GM13977 (cell line): ENCODE measurements at regions not wholly inside any gene's neighbourhood (a gene's known extent, or its start where the extent isn't known, plus 50 kb on each side); places are given as distances from the start of the nearest gene placed in this dataset.

ENCODE experiments used
- DNase-seq: peaks from one replicate; pipeline ENCODE4 v3.0.0; 2012; ENCODE audit warnings: low spot score
- CTCF ChIP-seq: IDR thresholded peaks from 2 replicates; pipeline ENCODE4 v1.5.1; 2012; ENCODE audit warnings: mild to moderate bottlenecking, control low read depth; ENCODE audit not compliant: insufficient read depth; ENCODE audit errors: extremely low read depth, missing control alignments
- in situ Hi-C: fragments of 300-500 bp; cut with MboI; formaldehyde crosslinking; loops from one replicate; pipeline ENCODE4 v1.12.0; 2022; ENCODE audit warnings: low sequenced_read_pairs, low pct_unique_long_range_greater_than_20kb, mixed read lengths, inconsistent platforms; ENCODE audit not compliant: unreplicated experiment

DNA sequence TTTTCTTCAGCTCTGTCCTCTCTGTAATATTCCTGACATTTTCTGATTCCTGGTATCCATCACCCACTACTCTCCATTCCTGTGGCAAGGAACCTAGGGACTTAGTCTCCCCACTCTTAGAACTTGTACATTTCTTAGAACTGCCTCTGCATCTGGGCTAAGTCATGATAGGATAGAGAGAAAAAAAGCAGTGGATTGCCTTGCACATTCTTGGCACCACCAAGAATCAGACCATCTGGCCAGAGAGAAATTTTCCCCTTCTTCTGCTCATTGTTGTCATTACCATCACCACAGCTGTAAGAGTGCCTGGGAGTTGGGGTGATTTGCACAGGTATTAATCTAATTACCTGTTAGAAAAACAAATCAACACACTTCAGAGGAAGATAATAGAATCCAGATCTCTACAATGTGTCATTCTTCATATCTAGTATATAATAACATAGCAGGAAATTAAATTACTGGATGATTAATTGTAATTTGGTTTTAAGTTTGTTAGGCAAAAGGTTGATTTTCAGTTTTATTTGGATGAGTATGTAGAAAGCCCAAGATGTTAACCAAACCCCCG is 264.8 kb upstream of the ZPLD1 start:
- in situ Hi-C loops: no loop called here
- no peak for DNase-seq
- TF ChIP-seq CTCF: no peak

GRCh38 chr3:102170545-102170944 is 264.3 kb upstream of the ZPLD1 start:
- in situ Hi-C loops: no loop called here
- TF ChIP-seq CTCF: no peak
- DNase-seq: no peak

- no peak for TF ChIP-seq CTCF
- in situ Hi-C loops: no loop called here
- DNase-seq: no peak
Measured at GRCh38 chr3:102174312-102174712, 260.5 kb upstream of the ZPLD1 start.

DNA sequence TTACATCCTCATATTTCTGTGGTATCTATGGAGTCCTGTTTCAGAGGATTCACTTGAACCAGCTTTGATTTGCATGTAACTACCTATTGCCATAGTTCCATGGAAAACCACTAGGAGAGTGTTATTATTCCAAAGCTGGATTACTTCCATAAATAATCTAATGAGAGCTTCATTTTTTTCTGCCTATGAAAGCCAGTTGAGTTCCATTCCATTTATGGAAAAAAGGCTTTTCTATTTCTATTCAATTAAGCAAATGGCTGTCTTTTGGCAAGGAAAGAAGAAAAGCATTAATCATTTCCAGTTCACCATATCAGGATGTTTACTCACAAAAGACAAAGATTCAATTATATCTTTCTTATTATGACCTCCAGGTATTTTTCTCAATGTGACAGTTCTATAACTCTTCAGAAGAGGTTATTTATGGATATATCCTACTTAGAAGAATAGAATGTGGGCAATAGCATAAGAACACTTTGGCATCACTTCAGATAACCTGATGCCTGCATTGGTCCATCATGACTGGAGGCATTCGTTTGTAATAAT is 259.9 kb upstream of the ZPLD1 start:
- no peak for DNase-seq
- in situ Hi-C loops: no loop called here
- TF ChIP-seq CTCF: no peak

GRCh38 chr3:102176333-102177050 is 258.3 kb upstream of the ZPLD1 start:
- in situ Hi-C loops: no loop called here
- DNase-seq: no peak
- TF ChIP-seq CTCF: no peak

DNA sequence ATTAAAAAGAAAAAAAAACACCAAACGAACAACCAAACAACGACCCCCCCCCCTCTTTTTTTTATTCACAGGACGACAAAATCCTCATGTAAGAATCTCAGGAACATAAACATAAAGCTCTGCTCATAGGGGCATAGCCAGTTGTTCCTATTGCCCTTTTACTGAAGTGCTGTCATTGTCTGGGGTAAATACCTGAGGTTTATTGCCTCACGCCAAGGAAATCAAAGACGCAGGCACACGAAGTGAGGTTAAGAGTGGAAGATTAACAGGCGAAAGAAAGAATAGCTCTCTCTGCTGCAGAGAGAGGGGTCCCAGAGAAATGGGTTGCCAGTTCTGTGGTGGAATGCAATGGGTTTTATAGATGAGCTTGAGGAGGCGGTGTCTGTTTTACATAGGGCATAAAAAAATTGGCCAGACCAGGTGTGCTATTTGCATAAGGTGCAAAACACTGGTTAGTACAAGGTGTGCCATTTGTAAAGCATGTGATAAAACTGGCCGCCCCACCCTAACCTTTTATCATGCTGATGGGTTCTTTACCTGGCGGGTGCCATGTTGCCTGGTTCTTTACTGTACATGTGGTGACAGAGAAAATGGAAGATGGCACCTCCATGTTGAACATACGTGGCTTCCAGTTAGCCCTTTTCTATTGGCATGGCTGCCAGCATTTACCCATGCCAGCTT is 257.6 kb upstream of the ZPLD1 start:
- no peak for DNase-seq
- no peak for TF ChIP-seq CTCF
- in situ Hi-C loops: no loop called here
